HepG2 (cell line): ENCODE measurements at regions not wholly inside any gene's neighbourhood (a gene's known extent, or its start where the extent isn't known, plus 50 kb on each side); places are given as distances from the start of the nearest gene placed in this dataset.

ENCODE experiments used
- ATAC-seq: fragments of 200-7000 bp; cut with Tn5 transposase; 3 replicates; pipeline ENCODE4 v1.9.1; 2020; ENCODE audit warnings: mild to moderate bottlenecking, moderate library complexity
- BruUV-seq: library from RNA; stranded (reverse); fragments of 400-500 nt; replicated peaks from 2 replicates; lab custom pipeline; 2021; lab: Mats Ljungman, UMichigan
- CTCF ChIA-PET: fragments of 300-600 bp; formaldehyde crosslinking; extraction: SDS; loops from one replicate; lab custom pipeline; 2021; ENCODE audit warnings: low total read pairs, inconsistent platforms, low intra/inter-chr PET ratio; lab: Yijun Ruan, JAX
- POLR2A ChIA-PET: fragments of 350-600 bp; sonication (Branson Sonifier 250); formaldehyde crosslinking; loops from one replicate; lab custom pipeline; 2020; ENCODE audit warnings: antibody characterized with exemption, inconsistent platforms; lab: Yijun Ruan, JAX
- DNase-seq: peaks from one replicate; pipeline ENCODE4 v3.0.0-alpha.2; 2015; ENCODE audit warnings: low spot score
- FAIRE-seq: peaks from 3 replicates; lab custom pipeline; 2011; peaks lifted over from hg19 to GRCh38; lab: Jason Lieb, UNC
- H2AFZ ChIP-seq: one replicate; pipeline ENCODE4 v1.6.1; 2011; ENCODE audit warnings: low read length, inconsistent platforms
- H3K27ac ChIP-seq: fragments of 300-600 bp; 3 replicates; pipeline ENCODE4 v1.8.0; 2011; ENCODE audit warnings: mixed run types, mild to moderate bottlenecking, mixed read lengths, low read length, inconsistent platforms; ENCODE audit not compliant: insufficient read depth; ENCODE audit errors: extremely low read length
- H3K27me3 ChIP-seq, 2 experiments: fragments of 200-600 bp in 1 of 2; 2 replicates in 1 of 2; 3 replicates in 1 of 2; pipeline versions ENCODE4 v1.6.0 to v1.8.0; 2011; ENCODE audit warnings: low read length in 2 of 2, mild to moderate bottlenecking in 2 of 2, moderate library complexity in 2 of 2, inconsistent platforms in 1 of 2; ENCODE audit not compliant: insufficient read depth in 2 of 2, control insufficient read depth in 1 of 2
- H3K36me3 ChIP-seq, 2 experiments: fragments of 200-600 bp in 1 of 2; replicated peaks in 1 of 2; 2 replicates in 1 of 2; 3 replicates in 1 of 2; pipeline versions ENCODE4 v1.5.1 to v1.8.0; 2011; ENCODE audit warnings: low read length in 2 of 2, inconsistent platforms in 1 of 2; ENCODE audit not compliant: insufficient read depth in 2 of 2, control insufficient read depth in 1 of 2
- H3K4me1 ChIP-seq: 2 replicates; pipeline ENCODE4 v1.5.1; 2012; ENCODE audit warnings: low read length, inconsistent platforms; ENCODE audit not compliant: insufficient read depth
- H3K4me2 ChIP-seq: 2 replicates; pipeline ENCODE4 v1.6.0; 2011; ENCODE audit warnings: low read depth, low read length, inconsistent platforms
- H3K4me3 ChIP-seq, 3 experiments: fragments of 200-600 bp in 1 of 3; sonication (generic), shearing (Covaris generic) in 1 of 3; replicated peaks in 1 of 3; 2 replicates each; pipeline ENCODE4 v1.5.1; 2011 to 2016; ENCODE audit warnings: low read length in 3 of 3, inconsistent platforms in 2 of 3, low read depth in 2 of 3, mild to moderate bottlenecking in 2 of 3, control low read depth in 1 of 3, mixed read lengths in 1 of 3; ENCODE audit not compliant: insufficient read depth in 1 of 3
- H3K79me2 ChIP-seq: one replicate; pipeline ENCODE4 v1.6.1; 2011; ENCODE audit warnings: low read length, inconsistent platforms; ENCODE audit not compliant: insufficient read depth
- H3K9ac ChIP-seq: 2 replicates; pipeline ENCODE4 v1.6.0; 2011; ENCODE audit warnings: mild to moderate bottlenecking, low read depth, low read length, inconsistent platforms; ENCODE audit not compliant: insufficient read depth
- H3K9me3 ChIP-seq: 2 replicates; pipeline ENCODE4 v1.5.1; 2012; ENCODE audit warnings: mild to moderate bottlenecking, low read length
- H4K20me1 ChIP-seq: 2 replicates; pipeline ENCODE4 v1.6.0; 2011; ENCODE audit warnings: inconsistent platforms, mild to moderate bottlenecking, low read length, moderate library complexity; ENCODE audit not compliant: insufficient read depth
- ISX ChIP-seq: sonication (generic); formaldehyde crosslinking; conservative IDR thresholded peaks from 2 replicates; pipeline ENCODE4 v1.5.0; 2020; ENCODE audit warnings: missing genetic modification reagents
- KDM1A ChIP-seq: IDR thresholded peaks from 2 replicates; pipeline ENCODE4 v1.6.1; 2016; ENCODE audit warnings: missing compliant biosample characterization
- NBN ChIP-seq: fragments of 450-650 bp; conservative IDR thresholded peaks from 2 replicates; pipeline ENCODE4 v1.6.1; 2017
- NCOA5 ChIP-seq: sonication (generic); formaldehyde crosslinking; IDR thresholded peaks from 2 replicates; pipeline ENCODE4 v1.4.0; 2020; ENCODE audit warnings: missing genetic modification reagents
- REPIN1 ChIP-seq: sonication (generic); formaldehyde crosslinking; IDR thresholded peaks from 2 replicates; pipeline ENCODE4 v1.8.0; 2022; ENCODE audit warnings: missing genetic modification reagents, low read depth, mild to moderate bottlenecking, borderline replicate concordance
- SAFB2 ChIP-seq: sonication (generic); formaldehyde crosslinking; IDR thresholded peaks from 2 replicates; pipeline ENCODE4 v1.5.1; 2020; ENCODE audit warnings: missing genetic modification reagents, low read depth, mild to moderate bottlenecking, borderline replicate concordance
- ZFP90 ChIP-seq: sonication (generic); formaldehyde crosslinking; IDR thresholded peaks from 2 replicates; pipeline ENCODE4 v1.8.0; 2022; ENCODE audit warnings: missing genetic modification reagents, mild to moderate bottlenecking, inconsistent platforms, borderline replicate concordance
- ZKSCAN5 ChIP-seq: sonication (generic); formaldehyde crosslinking; IDR thresholded peaks from 2 replicates; pipeline ENCODE4 v1.5.1; 2020; ENCODE audit warnings: mild to moderate bottlenecking, missing genetic modification reagents
- ZNF75D ChIP-seq: sonication (generic); formaldehyde crosslinking; IDR thresholded peaks from 2 replicates; pipeline ENCODE4 v1.8.1; 2023; ENCODE audit warnings: missing genetic modification reagents, mild to moderate bottlenecking, borderline replicate concordance
- ZNF776 ChIP-seq: sonication (generic); formaldehyde crosslinking; IDR thresholded peaks from 2 replicates; pipeline ENCODE4 v1.4.0; 2020; ENCODE audit warnings: mild to moderate bottlenecking, missing genetic modification reagents
- WGBS: methylation state at CpG from one replicate; pipeline ENCODE4 v1.1.6; 2017; ENCODE audit warnings: low lambda C conversion rate; 5-methylcytosine and 5-hydroxymethylcytosine counted together
- in situ Hi-C: cut with HindIII; loops from 2 replicates; pipeline ENCODE4 v1.10.0; 2017; ENCODE audit warnings: low pct_unique_long_range_greater_than_20kb; ENCODE audit not compliant: extremely low pct_ligation_motif_present
- intact Hi-C: fragments of 100-400 bp; cut with micrococcal nuclease; formaldehyde crosslinking; loops from one replicate; pipeline ENCODE4 v1.10.0; 2022; ENCODE audit not compliant: unreplicated experiment
- TF ChIP-seq, protein P1 (sequence below): sonication (generic); formaldehyde crosslinking; IDR thresholded peaks from 2 replicates; pipeline ENCODE4 v1.4.0; 2020; ENCODE audit warnings: mild to moderate bottlenecking, missing genetic modification reagents
- TF ChIP-seq, protein P2 (sequence below): sonication (generic); formaldehyde crosslinking; conservative IDR thresholded peaks from 2 replicates; pipeline ENCODE4 v1.4.0; 2020; ENCODE audit warnings: missing genetic modification reagents
- TF ChIP-seq, protein P3 (sequence below): sonication (generic); formaldehyde crosslinking; IDR thresholded peaks from 2 replicates; pipeline ENCODE4 v1.4.0; 2020; ENCODE audit warnings: missing genetic modification reagents

DNA sequence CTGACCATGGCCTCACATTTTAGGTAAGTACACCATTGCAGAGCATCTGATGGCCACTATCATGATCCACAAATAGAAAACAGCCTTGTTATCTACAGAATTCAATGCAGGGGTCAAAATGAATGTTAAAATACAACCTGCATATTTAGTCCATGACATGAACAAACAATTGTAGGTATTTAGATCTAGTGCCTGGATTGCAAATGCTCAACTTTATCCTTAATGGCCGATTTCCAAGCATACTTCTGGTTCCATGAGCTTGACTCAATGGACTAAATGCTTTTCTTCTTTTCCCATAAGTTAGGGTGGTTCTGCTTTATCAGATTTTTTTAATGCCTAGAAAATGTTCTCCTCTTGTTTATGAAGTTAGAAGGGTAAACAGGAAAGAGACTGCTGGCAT is 139.2 kb upstream of the TTC29 start:
- no peak for FAIRE-seq
- H4K20me1 ChIP-seq: no peaks in the 10 kb centered on the region
- DNase-seq: no peak
- no peak overlapping the region for H2AFZ ChIP-seq
- H3K79me2 ChIP-seq: no peaks in the 10 kb centered on the region
- intact Hi-C loops (no loop called here), in situ Hi-C loops (loop anchor here (25.0 kb wide), 1 partner anchor 748 kb away; no protein-coding TSS in a partner anchor)
- ChIA-PET POLR2A (no interaction called here), CTCF (no interaction called here)
- no peak overlapping the region for H3K27ac ChIP-seq
- H3K4me3 ChIP-seq: no peak overlapping the region
- TF ChIP-seq ZNF776: no peak
- no peak for TF ChIP-seq REPIN1 (CRISPR knock-in tag)
- no peak for TF ChIP-seq KDM1A
- TF ChIP-seq, protein P1, sequence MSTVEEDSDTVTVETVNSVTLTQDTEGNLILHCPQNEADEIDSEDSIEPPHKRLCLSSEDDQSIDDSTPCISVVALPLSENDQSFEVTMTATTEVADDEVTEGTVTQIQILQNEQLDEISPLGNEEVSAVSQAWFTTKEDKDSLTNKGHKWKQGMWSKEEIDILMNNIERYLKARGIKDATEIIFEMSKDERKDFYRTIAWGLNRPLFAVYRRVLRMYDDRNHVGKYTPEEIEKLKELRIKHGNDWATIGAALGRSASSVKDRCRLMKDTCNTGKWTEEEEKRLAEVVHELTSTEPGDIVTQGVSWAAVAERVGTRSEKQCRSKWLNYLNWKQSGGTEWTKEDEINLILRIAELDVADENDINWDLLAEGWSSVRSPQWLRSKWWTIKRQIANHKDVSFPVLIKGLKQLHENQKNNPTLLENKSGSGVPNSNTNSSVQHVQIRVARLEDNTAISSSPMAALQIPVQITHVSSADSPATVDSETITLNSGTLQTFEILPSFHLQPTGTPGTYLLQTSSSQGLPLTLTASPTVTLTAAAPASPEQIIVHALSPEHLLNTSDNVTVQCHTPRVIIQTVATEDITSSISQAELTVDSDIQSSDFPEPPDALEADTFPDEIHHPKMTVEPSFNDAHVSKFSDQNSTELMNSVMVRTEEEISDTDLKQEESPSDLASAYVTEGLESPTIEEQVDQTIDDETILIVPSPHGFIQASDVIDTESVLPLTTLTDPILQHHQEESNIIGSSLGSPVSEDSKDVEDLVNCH (CRISPR knock-in tag): no peak
- TF ChIP-seq NBN: no peak
- TF ChIP-seq NCOA5 (CRISPR knock-in tag): no peak
- no peak for ATAC-seq
- H3K9ac ChIP-seq: no peak overlapping the region
- H3K36me3 ChIP-seq: no peaks in the 10 kb centered on the region
- no peaks in the 10 kb centered on the region for H3K4me1 ChIP-seq
- WGBS: 0% methylated on average over 1 of the region's 1 CpG
- no peaks in the 10 kb centered on the region for H3K9me3 ChIP-seq
- H3K27me3 ChIP-seq: no peaks in the 10 kb centered on the region
- no peak overlapping the region for H3K4me2 ChIP-seq
- no TSS peak for BruUV-seq

DNA sequence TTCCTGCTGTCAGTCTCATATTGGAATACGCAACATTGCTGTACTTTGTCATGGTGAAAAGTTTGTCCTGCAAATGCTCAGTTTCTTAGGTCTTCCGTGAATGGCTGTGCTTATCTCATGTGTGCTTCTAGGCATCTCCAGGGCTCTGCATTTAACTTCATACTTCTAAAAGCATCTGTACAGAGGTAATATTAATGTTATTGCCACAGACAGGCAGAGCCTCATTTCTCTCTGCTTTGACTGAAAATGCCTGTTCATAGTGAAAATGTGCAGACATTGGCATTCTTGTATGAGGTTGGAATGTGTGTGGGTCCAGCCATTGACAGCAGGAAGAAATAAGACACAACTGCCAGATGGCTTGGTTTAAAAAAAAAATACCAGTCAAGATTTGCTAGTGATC is 140.1 kb upstream of the TTC29 start:
- intact Hi-C loops: no loop called here
- no peak overlapping the region for H3K4me2 ChIP-seq
- DNase-seq (no peak), ATAC-seq (no peak), FAIRE-seq (no peak)
- H4K20me1 ChIP-seq: no peaks in the 10 kb centered on the region
- no peaks in the 10 kb centered on the region for H3K79me2 ChIP-seq
- no peak overlapping the region for H3K27ac ChIP-seq
- 37% methylated on average over 2 of the region's 2 CpGs for WGBS
- H3K9ac ChIP-seq: no peak overlapping the region
- H3K27me3 ChIP-seq: no peaks in the 10 kb centered on the region
- no peak overlapping the region for H2AFZ ChIP-seq
- H3K4me3 ChIP-seq: no peak overlapping the region
- ChIA-PET CTCF (no interaction called here), POLR2A (no interaction called here)
- no peaks in the 10 kb centered on the region for H3K36me3 ChIP-seq
- in situ Hi-C loops: loop anchor here (25.0 kb wide), 1 partner anchor 748 kb away; no protein-coding TSS in a partner anchor
- no TSS peak for BruUV-seq
- no peaks in the 10 kb centered on the region for H3K4me1 ChIP-seq
- H3K9me3 ChIP-seq: no peaks in the 10 kb centered on the region
- TF ChIP-seq, protein P2, sequence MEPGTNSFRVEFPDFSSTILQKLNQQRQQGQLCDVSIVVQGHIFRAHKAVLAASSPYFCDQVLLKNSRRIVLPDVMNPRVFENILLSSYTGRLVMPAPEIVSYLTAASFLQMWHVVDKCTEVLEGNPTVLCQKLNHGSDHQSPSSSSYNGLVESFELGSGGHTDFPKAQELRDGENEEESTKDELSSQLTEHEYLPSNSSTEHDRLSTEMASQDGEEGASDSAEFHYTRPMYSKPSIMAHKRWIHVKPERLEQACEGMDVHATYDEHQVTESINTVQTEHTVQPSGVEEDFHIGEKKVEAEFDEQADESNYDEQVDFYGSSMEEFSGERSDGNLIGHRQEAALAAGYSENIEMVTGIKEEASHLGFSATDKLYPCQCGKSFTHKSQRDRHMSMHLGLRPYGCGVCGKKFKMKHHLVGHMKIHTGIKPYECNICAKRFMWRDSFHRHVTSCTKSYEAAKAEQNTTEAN (CRISPR knock-in tag): no peak
- no peak for TF ChIP-seq SAFB2 (CRISPR knock-in tag)
- TF ChIP-seq ISX (CRISPR knock-in tag): no peak
- TF ChIP-seq, protein P3, sequence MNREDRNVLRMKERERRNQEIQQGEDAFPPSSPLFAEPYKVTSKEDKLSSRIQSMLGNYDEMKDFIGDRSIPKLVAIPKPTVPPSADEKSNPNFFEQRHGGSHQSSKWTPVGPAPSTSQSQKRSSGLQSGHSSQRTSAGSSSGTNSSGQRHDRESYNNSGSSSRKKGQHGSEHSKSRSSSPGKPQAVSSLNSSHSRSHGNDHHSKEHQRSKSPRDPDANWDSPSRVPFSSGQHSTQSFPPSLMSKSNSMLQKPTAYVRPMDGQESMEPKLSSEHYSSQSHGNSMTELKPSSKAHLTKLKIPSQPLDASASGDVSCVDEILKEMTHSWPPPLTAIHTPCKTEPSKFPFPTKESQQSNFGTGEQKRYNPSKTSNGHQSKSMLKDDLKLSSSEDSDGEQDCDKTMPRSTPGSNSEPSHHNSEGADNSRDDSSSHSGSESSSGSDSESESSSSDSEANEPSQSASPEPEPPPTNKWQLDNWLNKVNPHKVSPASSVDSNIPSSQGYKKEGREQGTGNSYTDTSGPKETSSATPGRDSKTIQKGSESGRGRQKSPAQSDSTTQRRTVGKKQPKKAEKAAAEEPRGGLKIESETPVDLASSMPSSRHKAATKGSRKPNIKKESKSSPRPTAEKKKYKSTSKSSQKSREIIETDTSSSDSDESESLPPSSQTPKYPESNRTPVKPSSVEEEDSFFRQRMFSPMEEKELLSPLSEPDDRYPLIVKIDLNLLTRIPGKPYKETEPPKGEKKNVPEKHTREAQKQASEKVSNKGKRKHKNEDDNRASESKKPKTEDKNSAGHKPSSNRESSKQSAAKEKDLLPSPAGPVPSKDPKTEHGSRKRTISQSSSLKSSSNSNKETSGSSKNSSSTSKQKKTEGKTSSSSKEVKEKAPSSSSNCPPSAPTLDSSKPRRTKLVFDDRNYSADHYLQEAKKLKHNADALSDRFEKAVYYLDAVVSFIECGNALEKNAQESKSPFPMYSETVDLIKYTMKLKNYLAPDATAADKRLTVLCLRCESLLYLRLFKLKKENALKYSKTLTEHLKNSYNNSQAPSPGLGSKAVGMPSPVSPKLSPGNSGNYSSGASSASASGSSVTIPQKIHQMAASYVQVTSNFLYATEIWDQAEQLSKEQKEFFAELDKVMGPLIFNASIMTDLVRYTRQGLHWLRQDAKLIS (CRISPR knock-in tag): no peak
- TF ChIP-seq ZNF75D: no peak
- no peak for TF ChIP-seq ZFP90
- TF ChIP-seq ZKSCAN5 (CRISPR knock-in tag): no peak
